ENCODE measurements at regions not wholly inside any gene's neighbourhood (a gene's known extent, or its start where the extent isn't known, plus 50 kb on each side); places are given as distances from the start of the nearest gene placed in this dataset.

DNA sequence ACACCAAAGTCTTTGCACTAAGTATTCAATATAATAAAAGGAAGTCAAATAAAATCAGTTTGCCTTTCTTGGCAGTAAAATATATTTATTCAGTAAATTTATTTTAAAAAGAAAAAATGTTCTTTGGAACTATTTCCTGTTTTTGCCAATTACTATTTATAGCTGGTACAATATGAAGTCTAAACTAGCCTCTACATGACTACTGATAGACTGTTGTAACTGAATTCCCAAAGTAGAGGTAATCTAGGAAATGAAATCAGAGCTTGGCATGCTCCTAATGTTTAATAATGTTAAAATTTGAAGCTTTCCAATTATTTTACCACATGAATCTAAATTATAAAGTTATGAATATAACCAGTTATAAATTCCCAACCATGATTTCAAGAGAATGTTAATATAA lies 385.5 kb downstream of the SEMA3D start:
- no peak for TF ChIP-seq CTCF (conservative IDR thresholded peaks at IDR 0.05 in 1 of 2, IDR thresholded peaks at IDR 0.05 in 1 of 2; ENCODE audit: extremely low read depth in 1 of 2, insufficient read depth in 1 of 2, low read depth in 1 of 2, low read length in 2 of 2)
- no peak for TF ChIP-seq EZH2 (IDR thresholded peaks at IDR 0.05; ENCODE audit: borderline replicate concordance, low read length)
